ENCODE measurements at regions not wholly inside any gene's neighbourhood (a gene's known extent, or its start where the extent isn't known, plus 50 kb on each side); places are given as distances from the start of the nearest gene placed in this dataset.
"Not testable (repeated sequence)": the region's sequence is repeated elsewhere in the genome, so short reads cannot be mapped to it uniquely, and the experiment has no call there.

DNA sequence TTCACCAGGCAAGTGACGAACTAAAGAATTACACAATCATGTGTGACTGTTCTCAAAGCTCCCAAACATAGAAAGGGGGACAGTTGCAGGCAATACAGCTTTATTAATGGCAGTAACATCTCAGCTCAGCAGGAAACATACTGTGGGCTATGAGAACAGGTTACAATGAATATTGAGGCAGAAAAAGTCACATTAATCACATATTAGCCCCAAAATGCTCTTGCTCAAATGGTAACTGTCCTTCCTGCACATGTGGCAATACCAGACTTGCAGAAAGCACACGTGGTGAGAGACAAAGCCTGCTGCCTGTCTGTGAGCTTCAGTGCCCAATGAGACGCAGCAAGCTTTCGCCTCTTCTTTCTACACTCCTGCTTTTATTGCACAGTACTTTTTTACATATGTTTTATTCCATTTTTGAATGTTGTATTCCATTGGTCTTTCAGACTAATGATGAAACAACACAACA is 104.9 kb upstream of the ACBD5 start:
- DNase-seq (ENCODE audit: low read depth), result no peak

DNA sequence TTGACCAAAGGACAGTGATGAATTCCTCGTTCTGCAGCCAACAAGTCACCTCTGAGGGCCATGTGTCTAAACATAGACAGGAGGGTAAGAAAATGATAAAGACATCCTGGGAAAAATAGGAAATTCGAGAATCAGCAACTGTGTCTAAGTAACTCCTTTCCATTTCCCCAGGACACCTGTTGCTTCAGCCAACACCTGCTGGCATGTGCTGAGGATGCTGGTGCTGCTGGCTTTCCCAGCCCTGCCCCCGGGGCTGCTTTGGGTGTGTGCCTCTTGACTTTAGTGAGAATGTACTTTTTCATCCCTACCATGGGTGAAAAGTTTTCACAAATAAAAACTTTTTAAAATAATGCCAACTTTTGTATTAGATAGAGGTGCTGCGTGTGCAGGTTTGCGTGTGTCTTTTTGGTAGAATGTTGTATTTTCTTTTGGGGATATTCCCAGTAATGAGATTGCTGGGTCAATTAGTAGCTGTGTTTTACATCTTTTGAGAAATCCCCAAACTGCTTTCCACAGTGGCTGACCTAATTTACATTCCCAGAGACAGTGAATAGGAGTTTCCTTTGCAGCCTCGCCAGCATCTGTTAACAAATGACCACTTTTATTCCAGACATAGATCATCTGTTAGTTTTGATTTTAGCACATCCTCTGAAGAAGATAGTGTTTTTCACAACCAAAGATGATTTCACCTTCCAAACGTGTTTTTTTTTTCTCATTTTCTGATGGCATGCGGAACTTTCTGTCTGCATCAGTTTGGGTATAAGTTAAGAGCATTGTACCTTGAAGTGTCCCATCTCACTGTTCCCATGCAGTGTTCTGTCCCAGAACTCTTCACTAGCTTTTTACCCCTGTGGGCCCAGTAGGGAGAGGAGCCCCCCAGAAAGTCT is 104.2 kb upstream of the ACBD5 start:
- no peak for DNase-seq (ENCODE audit: low read depth)

DNA sequence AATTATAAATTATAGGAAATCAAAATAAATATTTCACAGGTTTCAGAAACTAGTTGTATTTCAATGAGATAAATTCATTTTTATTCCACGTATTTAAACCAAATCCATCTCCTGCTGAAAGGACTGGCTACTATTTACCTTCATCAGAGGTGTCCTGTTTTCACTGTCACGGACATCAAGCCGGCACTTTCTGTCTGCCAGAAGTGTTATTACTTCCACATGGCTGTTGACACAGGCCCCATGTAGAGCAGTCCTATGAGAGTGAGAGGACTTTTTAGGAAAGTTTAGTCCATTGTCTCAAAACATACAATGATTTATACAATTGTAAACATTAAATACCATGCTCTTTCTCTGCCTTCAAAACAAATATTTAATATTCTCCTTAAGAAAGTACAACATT is 100.4 kb upstream of the ACBD5 start:
- no peak for DNase-seq (ENCODE audit: low read depth)

DNA sequence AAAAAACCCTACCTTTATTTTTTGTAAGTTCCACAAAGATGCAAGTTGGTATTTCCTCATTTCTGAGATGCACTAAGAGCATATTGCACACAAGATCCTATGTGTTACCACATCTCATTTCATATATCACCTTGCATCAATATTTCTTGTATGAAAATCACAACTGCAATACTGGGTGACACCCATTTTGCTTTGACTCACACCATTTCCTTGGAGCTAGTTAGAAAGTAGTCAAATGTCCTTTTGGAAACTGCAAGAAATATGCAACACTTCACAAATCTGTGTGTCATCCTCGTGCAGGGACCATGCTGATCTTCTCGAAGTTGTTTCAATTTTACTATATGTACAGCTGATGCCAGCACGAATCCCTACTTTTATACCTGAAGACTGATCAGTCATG is 94.6 kb upstream of the ACBD5 start:
- DNase-seq (ENCODE audit: low read depth), result not testable (repeated sequence)

DNA sequence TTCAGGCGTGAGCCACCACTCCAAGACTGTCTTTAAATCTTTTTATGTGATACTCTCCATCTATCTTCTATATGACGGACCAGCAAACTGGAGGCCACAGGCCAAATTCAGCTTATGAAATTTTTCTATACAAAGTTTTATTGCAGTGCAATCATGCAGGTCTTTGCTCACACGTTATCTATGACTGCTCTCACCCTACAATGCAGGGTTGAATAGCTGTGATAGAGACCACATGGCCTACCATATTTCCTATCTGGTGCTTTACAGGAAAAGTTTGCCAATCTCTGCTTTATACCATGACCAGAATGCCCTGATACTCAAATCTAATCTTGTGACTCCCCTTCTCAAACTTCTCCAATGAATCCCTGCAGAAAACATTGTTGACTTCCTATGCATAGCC is 89.5 kb upstream of the ACBD5 start:
- DNase-seq (ENCODE audit: low read depth), result no peak

DNA sequence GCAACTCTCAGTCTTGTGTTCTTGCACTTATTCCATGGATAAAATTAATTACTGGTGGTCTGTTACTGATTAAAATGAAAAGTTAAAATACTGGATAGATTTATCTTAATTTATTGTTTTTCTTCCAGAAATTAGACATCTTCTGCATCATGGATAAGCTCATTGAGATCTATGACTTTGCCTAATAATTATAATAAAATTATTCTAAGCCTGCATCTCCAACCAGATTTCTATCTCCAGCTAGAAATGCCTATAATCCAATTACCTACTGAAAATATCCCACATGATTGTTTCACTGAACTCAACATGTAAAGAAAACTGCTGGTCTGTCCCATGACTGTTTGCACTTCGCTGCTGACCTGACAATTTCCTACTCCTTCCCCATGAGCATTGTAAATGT is 88.3 kb upstream of the ACBD5 start:
- no peak for DNase-seq (ENCODE audit: low read depth)

DNA sequence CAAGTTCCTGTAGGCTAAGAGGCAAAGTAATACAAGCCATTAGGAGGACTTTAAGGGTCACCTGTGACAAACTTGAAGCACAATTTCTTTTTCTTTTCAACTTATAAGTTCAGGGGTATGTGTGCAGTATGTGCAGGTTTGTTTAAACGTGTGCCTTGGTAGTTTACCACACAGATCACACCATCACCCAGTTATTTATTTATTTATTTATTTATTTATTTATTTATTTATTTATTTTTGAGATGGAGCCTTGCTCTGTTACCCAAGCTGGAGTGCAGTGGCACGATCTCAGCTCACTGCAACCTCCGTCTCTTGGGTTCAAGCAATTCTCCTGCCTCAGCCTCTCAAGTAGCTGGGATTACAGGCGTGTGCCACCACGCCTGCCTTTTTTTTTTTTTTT is 86.2 kb upstream of the ACBD5 start:
- not testable (repeated sequence) for DNase-seq (ENCODE audit: low read depth)

DNA sequence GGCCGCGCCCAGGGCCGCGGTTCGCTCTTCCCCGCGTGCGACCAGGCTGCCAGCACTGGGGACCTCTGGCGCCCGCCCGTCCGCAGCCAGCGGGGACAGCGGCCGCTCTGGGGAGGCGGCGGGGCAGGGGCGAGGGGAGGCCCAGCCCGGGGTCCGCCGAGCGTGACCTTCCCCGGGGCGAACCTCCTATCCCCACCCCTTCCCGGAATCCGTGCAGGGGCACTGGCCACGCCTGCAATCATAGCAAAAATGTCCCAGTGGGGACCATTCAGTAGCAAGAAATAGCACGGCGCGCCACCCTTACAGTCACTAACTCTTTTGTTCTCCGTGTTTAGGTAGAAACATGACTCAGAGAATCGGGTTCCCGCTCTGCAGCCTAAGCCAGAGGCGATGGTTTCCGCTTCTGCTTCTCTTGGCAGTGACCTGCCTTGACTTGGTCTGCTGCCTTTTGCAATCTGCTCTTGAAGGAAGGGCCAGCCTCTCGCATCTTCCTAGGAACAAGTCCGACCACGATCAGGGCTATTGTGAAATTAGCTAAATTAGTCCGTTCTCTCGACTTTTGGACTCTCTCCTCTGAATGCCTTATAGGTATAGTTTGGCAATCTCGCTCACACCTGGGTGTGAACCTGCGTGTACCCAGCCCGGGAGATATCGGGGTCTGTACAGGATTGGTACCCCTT is 79.3 kb upstream of the ACBD5 start:
- no peak for DNase-seq (ENCODE audit: low read depth)

DNA sequence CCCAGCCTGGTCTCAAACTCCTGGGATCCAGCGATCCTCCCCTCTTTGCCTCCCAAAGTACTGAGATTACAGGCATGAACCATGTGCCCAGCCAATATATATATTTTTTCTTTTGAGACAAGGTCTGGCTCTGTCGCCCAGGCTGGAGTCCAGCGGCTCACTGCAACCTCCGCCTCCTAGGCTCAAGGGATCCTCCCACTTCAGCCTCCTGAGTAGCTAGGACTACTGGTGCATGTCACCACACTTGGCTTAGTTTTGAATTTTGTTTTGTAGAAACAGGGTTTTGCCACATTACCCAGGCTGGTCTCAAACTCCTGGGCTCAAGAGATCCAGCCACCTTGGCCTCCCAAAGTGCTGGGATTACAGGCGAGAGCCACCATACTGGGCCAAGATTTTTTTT is 78.5 kb upstream of the ACBD5 start:
- not testable (repeated sequence) for DNase-seq (ENCODE audit: low read depth)

DNA sequence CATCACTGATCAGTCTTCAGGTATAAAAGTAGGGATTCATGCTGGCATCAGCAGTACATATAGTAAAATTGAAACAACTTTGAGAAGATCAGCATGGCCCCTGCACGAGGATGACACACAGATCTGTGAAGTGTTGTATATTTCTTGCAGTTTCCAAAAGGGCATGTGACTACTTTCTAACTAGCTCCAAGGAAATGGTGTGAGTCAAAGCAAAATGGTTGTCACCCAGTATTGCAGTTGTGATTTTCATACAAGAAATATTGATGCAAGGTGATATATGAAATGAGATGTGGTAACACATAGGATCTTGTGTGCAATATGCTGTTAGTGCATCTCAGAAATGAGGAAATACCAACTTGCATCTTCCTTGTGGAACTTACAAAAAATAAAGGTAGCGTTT is 74.5 kb upstream of the ACBD5 start:
- not testable (repeated sequence) for DNase-seq (ENCODE audit: low read depth)

DNA sequence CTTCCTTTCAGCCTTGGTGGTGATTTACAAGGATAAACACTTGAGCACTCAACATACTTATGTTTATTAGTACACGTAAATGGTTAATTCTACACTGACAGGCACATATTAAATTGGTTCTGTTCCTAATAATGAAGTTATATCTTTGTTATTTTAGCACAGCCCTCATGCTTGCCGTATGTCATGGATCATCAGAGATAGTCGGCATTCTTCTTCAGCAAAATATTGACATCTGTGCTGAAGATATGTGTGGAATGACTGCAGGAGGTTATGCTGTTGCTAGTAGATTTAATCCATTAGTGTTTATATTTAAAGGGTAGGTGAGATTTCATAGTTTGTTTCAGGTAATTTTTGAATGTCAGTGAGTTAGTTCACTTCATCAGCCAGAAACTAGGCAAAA is 73.0 kb upstream of the ACBD5 start:
- not testable (repeated sequence) for DNase-seq (ENCODE audit: low read depth)

DNA sequence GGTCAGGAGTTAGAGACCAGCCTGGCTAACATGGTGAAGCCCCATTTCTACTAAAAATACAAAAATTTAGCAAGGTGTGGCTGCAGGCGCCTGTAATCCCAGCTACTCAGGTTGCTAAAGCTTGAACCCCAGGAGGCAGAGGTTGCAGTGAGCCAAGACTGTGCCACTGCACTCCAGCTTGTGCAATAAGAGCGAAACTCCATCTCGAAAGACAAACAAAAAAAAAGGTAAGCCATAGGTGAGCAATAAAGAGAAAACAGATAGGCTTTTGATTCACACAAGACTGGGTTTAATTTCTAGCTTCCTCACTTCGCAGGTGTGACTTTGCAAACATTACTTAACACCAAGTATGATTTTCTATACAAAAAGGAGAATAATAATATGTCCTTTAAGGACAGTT is 72.3 kb upstream of the ACBD5 start:
- no peak for DNase-seq (ENCODE audit: low read depth)

DNA sequence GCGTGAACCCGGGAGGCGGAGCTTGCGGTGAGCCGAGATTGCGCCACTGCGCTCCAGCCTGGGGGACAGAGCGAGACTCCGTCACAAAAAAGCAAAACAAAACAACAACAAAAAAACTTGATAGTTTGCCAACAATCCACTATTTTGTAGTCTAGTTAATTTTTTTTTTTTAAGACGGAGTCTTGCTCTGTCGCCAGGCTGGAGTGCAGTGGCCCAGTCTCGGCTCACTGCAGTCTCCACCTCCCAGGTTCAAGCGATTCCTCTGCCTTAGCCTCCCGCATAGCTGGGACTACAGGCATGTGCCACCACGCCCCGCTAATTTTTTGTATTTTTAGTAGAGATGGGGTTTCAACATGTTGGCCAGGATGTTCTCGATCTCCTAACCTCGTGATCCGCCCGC is 71.2 kb upstream of the ACBD5 start:
- not testable (repeated sequence) for DNase-seq (ENCODE audit: low read depth)

DNA sequence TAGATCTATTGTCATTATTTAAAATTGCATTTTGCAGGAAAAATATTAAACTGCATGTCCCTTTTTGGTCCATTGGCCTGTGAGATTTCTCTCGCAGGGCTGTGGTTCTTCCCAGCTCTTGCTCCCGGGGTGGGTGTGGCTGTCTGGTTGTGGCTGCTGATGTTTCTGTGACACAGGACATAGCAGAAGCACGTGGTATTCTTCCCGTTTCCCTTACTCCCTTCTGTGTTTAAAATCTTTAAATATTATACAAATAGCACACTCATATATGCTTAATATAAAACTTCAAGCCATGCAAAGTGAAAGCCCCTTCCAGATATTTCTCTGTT is 57.9 kb upstream of the ACBD5 start:
- not testable (repeated sequence) for DNase-seq (ENCODE audit: low read depth)

DNA sequence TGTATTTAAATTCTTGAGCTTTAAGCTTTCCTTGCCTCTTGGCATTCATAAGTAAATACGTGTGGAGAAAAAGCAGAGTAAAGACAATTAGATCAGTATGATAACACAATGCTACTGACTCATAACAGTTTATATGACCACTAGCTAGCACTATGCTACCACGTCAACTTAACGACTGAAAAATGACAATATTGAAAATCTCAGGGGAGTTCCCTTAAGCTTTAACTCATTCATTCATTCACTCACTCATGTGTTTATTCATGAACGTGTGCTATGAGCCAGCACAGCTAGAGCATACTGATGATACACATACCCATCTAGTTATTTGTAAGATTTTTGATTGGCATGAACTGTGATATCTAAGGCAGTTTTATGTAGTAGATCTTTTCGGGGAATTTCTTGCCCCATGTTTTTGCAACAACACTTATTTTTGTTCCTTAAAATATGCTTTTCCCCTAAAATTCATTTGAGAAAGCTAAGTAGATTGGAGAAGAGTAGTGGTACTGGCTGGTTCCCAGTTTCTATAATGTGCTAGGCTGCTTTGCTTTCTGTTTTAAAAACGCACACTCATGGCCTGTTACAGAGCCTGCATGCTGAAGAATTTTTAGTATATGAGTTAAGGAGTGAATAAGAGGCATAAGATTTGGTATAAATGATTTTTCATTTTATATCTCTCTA is 57.4 kb upstream of the ACBD5 start:
- no peak for DNase-seq (ENCODE audit: low read depth)

DNA sequence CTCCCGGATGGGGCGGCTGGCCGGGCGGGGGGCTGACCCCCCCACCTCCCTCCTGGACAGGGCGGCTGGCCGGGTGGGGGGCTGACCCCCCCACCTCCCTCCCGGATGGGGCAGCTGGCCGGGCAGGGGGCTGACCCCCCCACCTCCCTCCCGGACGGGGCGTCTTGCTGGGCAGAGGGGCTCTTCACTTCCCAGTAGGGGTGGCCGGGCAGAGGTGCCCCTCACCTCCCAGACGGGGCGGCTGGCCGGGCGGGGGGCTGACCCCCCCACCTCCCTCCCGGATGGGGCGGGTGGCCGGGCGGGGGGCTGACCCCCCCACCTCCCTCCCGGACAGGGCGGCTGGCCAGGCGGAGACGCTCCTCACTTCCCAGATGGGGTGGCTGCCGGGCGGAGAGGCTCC is 55.7 kb upstream of the ACBD5 start:
- DNase-seq (ENCODE audit: low read depth), result not testable (repeated sequence)

DNA sequence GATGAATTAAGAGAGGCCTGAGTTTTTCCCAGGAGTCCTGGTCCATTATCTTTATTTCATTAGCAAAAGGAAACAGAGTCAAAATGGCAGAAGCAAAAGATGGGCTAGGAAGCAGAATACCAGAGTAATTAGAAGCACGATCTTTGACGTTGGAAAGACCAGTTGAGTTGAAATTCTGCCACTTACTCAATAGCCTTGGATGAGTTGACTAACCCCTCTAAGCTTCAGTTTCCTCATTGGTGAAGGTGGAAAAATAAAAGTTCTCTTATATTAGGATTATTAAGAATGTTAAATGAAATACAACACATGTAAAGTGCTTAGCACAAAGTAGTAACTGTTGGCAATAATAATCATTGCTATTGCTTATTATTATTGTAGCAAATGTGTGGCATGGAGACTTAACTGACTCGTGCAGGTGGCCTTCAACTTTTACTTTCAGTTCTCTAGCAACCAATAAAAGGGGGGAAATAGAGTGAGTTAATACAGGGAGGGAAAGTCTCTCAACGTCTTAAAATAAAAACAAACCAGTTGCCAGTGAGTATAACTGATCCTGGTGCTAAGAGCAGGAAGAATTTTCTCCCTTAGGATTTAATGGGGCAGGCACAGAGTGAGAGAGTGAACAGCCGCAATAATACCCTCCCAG is 50.8 kb upstream of the ACBD5 start:
- not testable (repeated sequence) for DNase-seq (ENCODE audit: low read depth)

Measured in LHCN-M2 (cell line).